HUDEP-2 (cell line): ENCODE measurements at regions not wholly inside any gene's neighbourhood (a gene's known extent, or its start where the extent isn't known, plus 50 kb on each side); places are given as distances from the start of the nearest gene placed in this dataset.
"Not testable (repeated sequence)": the region's sequence is repeated elsewhere in the genome, so short reads cannot be mapped to it uniquely, and the experiment has no call there.

Source experiments
- DNase-seq, 76 experiments: peaks; one replicate each; lab custom pipeline; 2025; ENCODE audit not compliant: unreplicated experiment in 76 of 76; lab: John Stamatoyannopoulos, UW

DNA sequence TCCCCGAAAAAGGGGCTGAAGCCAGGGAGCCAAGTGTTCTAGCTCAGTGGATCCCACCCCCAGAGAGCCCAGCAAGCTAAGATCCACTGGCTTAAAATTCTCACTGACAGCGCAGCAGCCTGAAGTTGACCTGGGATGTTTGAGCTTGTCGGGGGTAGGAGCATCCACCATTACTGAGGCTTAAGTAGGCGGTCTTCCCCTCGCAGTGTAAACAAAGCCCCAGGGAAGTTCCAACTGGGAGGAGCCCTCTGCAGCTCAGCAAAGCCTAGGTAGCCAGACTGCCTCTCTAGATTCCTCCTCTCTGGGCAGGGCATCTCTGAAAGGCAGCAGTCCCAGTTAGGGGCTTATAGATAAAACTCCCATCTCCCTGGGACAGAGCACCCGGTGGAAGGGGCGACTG is 56.8 kb upstream of the FGF16 start:
- not testable (repeated sequence) for DNase-seq

DNA sequence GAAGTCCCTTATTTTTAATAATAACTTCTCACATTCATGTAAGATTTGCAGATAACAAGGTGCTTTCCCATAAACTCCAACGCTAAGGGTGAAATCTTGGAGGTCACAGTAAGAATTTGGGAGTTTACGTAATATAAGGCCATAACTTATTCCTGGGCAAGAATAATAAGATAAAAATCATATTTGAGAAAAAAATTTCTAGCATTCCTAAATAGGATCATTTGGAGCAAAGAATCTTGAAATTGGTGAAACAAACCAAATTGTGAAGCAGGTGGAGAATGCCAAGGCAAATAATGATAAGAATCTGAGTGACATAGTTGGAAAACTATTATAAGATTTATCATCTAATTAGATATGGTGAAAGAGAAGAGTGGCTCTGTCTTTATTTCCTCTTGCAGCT is 50.4 kb upstream of the FGF16 start:
- no peak for DNase-seq
